Liver (tissue), 3 donors: ENCODE measurements at regions not wholly inside any gene's neighbourhood (a gene's known extent, or its start where the extent isn't known, plus 50 kb on each side); places are given as distances from the start of the nearest gene placed in this dataset.

Source experiments
- FOXA1 ChIP-seq: IDR thresholded peaks from 2 replicates; pipeline ENCODE4 v1.6.1; 2016; ENCODE audit warnings: antibody characterized with exemption
- GABPA ChIP-seq, 2 donors: IDR thresholded peaks in 1 of 2; conservative IDR thresholded peaks in 1 of 2; 2 replicates each; pipeline ENCODE4 v1.6.1; 2016; ENCODE audit warnings: antibody characterized with exemption in 2 of 2, mild to moderate bottlenecking in 1 of 2, moderate library complexity in 1 of 2
- MAX ChIP-seq: IDR thresholded peaks from 2 replicates; pipeline ENCODE4 v1.6.1; 2016; ENCODE audit warnings: antibody characterized with exemption
- RAD21 ChIP-seq, 2 donors: IDR thresholded peaks; 2 replicates each; pipeline ENCODE4 v1.6.1; 2016; ENCODE audit warnings: antibody characterized with exemption in 2 of 2, mild to moderate bottlenecking in 2 of 2
- RXRA ChIP-seq, 2 donors: IDR thresholded peaks; 2 replicates each; pipeline ENCODE4 v1.6.1; 2017 to 2018; ENCODE audit warnings: antibody characterized with exemption in 2 of 2, mild to moderate bottlenecking in 1 of 2
- SP1 ChIP-seq: IDR thresholded peaks from 2 replicates; pipeline ENCODE4 v1.6.1; 2018; ENCODE audit warnings: antibody characterized with exemption, mild to moderate bottlenecking
- TAF1 ChIP-seq: conservative IDR thresholded peaks from 2 replicates; pipeline ENCODE4 v1.6.1; 2016; ENCODE audit warnings: antibody characterized with exemption, mild to moderate bottlenecking
- YY1 ChIP-seq: IDR thresholded peaks from 2 replicates; pipeline ENCODE4 v1.6.1; 2016; ENCODE audit warnings: antibody characterized with exemption, mild to moderate bottlenecking
- TF ChIP-seq, protein P1 (sequence below): fragments of 150-350 bp; IDR thresholded peaks from 2 replicates; pipeline ENCODE4 v1.5.1; 2017; ENCODE audit warnings: improper control_type of control experiment, low read depth, low read length; ENCODE audit not compliant: missing input control
- TF ChIP-seq, protein P2 (sequence below): IDR thresholded peaks from 2 replicates; pipeline ENCODE4 v1.6.1; 2016; ENCODE audit warnings: antibody characterized with exemption, mild to moderate bottlenecking
- TF ChIP-seq, protein P3 (sequence below): IDR thresholded peaks from 2 replicates; pipeline ENCODE4 v1.6.1; 2016; ENCODE audit warnings: antibody characterized with exemption
- donor health status: healthy.
- donor health status: healthy.

- TF ChIP-seq, protein P1, sequence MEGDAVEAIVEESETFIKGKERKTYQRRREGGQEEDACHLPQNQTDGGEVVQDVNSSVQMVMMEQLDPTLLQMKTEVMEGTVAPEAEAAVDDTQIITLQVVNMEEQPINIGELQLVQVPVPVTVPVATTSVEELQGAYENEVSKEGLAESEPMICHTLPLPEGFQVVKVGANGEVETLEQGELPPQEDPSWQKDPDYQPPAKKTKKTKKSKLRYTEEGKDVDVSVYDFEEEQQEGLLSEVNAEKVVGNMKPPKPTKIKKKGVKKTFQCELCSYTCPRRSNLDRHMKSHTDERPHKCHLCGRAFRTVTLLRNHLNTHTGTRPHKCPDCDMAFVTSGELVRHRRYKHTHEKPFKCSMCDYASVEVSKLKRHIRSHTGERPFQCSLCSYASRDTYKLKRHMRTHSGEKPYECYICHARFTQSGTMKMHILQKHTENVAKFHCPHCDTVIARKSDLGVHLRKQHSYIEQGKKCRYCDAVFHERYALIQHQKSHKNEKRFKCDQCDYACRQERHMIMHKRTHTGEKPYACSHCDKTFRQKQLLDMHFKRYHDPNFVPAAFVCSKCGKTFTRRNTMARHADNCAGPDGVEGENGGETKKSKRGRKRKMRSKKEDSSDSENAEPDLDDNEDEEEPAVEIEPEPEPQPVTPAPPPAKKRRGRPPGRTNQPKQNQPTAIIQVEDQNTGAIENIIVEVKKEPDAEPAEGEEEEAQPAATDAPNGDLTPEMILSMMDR = no peak
- TF ChIP-seq, protein P2, sequence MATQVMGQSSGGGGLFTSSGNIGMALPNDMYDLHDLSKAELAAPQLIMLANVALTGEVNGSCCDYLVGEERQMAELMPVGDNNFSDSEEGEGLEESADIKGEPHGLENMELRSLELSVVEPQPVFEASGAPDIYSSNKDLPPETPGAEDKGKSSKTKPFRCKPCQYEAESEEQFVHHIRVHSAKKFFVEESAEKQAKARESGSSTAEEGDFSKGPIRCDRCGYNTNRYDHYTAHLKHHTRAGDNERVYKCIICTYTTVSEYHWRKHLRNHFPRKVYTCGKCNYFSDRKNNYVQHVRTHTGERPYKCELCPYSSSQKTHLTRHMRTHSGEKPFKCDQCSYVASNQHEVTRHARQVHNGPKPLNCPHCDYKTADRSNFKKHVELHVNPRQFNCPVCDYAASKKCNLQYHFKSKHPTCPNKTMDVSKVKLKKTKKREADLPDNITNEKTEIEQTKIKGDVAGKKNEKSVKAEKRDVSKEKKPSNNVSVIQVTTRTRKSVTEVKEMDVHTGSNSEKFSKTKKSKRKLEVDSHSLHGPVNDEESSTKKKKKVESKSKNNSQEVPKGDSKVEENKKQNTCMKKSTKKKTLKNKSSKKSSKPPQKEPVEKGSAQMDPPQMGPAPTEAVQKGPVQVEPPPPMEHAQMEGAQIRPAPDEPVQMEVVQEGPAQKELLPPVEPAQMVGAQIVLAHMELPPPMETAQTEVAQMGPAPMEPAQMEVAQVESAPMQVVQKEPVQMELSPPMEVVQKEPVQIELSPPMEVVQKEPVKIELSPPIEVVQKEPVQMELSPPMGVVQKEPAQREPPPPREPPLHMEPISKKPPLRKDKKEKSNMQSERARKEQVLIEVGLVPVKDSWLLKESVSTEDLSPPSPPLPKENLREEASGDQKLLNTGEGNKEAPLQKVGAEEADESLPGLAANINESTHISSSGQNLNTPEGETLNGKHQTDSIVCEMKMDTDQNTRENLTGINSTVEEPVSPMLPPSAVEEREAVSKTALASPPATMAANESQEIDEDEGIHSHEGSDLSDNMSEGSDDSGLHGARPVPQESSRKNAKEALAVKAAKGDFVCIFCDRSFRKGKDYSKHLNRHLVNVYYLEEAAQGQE = no peak
- no peak for TF ChIP-seq RAD21 (IDR thresholded peaks at IDR 0.05)
- no peak for TF ChIP-seq YY1
- TF ChIP-seq TAF1 = no peak
- no peak for TF ChIP-seq SP1
- no peak for TF ChIP-seq GABPA (IDR thresholded peaks at IDR 0.05 in 1 of 2, conservative IDR thresholded peaks at IDR 0.05 in 1 of 2)
- no peak for TF ChIP-seq RXRA (IDR thresholded peaks at IDR 0.05)
- no peak for TF ChIP-seq MAX
- no peak for TF ChIP-seq FOXA1
- TF ChIP-seq, protein P3, sequence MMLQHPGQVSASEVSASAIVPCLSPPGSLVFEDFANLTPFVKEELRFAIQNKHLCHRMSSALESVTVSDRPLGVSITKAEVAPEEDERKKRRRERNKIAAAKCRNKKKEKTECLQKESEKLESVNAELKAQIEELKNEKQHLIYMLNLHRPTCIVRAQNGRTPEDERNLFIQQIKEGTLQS = no peak
These were observed 210.5 kb upstream of the DIAPH2 start for GRCh38 chrX:96474029-96474740.
